ENCODE measurements at regions not wholly inside any gene's neighbourhood (a gene's known extent, or its start where the extent isn't known, plus 50 kb on each side); places are given as distances from the start of the nearest gene placed in this dataset.
A peak's percentile ranks its signal among the peaks of the same experiment; 100 is the strongest.

- POLR2A ChIA-PET: no interaction called here
- no TSS peak for BruUV-seq (replicated peaks)
- H3K4me1 ChIP-seq (ENCODE audit: insufficient read depth, low read length, poor library complexity, severe bottlenecking): no peaks in the 10 kb centered on the region
Observed at GRCh38 chr7:25318047-25318446, 89.8 kb upstream of the NPVF start.

GRCh38 chr7:25319707-25320106 lies 91.4 kb upstream of the NPVF start:
- no TSS peak for BruUV-seq (replicated peaks)
- CTCF ChIA-PET (ENCODE audit: unreplicated experiment): no interaction called here

More at GRCh38 chr7:25318047-25318446, 89.8 kb upstream of the NPVF start:
- CTCF ChIA-PET (ENCODE audit: unreplicated experiment): no interaction called here
- DNase-seq (ENCODE audit: low spot score): no peak
- Histone ChIP-seq H2AFZ (ENCODE audit: low read length) (no peak overlapping the region), H3K36me3 (ENCODE audit: insufficient read depth, low read length) (no peaks in the 10 kb centered on the region), H3K27ac (ENCODE audit: low read depth, low read length, poor library complexity, severe bottlenecking) (no peak overlapping the region), H3K4me3 (ENCODE audit: low read depth, low read length, poor library complexity, severe bottlenecking) (no peak overlapping the region), H3K79me2 (ENCODE audit: insufficient read depth, low read depth, low read length) (no peaks in the 10 kb centered on the region), H4K20me1 (ENCODE audit: insufficient read depth, low read length) (no peaks in the 10 kb centered on the region), H3K9me3 (ENCODE audit: low read length) (no peaks in the 10 kb centered on the region), H3K4me2 (ENCODE audit: low read length) (no peak overlapping the region), H3K9me2 (ENCODE audit: insufficient read depth, low read length) (no peaks in the 10 kb centered on the region)
- TF ChIP-seq CTCF (conservative IDR thresholded peaks at IDR 0.05; ENCODE audit: low read length) (0 out of 2 replicates have a peak, but pooled peaks have one; percentile 26), EZH2phosphoT487 (IDR thresholded peaks at IDR 0.05; ENCODE audit: borderline replicate concordance, low read depth, low read length) (no peak)
- intact Hi-C loops (cut with micrococcal nuclease; ENCODE audit: unreplicated experiment): no loop called here

More at GRCh38 chr7:25319707-25320106, 91.4 kb upstream of the NPVF start:
- no peaks in the 10 kb centered on the region for H3K36me3 ChIP-seq (ENCODE audit: insufficient read depth, low read length)
- H3K9me3 ChIP-seq (ENCODE audit: low read length): no peaks in the 10 kb centered on the region
- H3K4me1 ChIP-seq (ENCODE audit: insufficient read depth, low read length, poor library complexity, severe bottlenecking): no peaks in the 10 kb centered on the region
- intact Hi-C loops (cut with micrococcal nuclease; ENCODE audit: unreplicated experiment): no loop called here
- H2AFZ ChIP-seq (ENCODE audit: low read length): no peak overlapping the region
- no peak for DNase-seq (ENCODE audit: low spot score)
- no peak for TF ChIP-seq CTCF (conservative IDR thresholded peaks at IDR 0.05; ENCODE audit: low read length)
- TF ChIP-seq EZH2phosphoT487 (IDR thresholded peaks at IDR 0.05; ENCODE audit: borderline replicate concordance, low read depth, low read length): no peak
- no peak overlapping the region for H3K4me2 ChIP-seq (ENCODE audit: low read length)
- H4K20me1 ChIP-seq (ENCODE audit: insufficient read depth, low read length): no peaks in the 10 kb centered on the region
- no peak overlapping the region for H3K27ac ChIP-seq (ENCODE audit: low read depth, low read length, poor library complexity, severe bottlenecking)
- no peak overlapping the region for H3K4me3 ChIP-seq (ENCODE audit: low read depth, low read length, poor library complexity, severe bottlenecking)
- no peaks in the 10 kb centered on the region for H3K9me2 ChIP-seq (ENCODE audit: insufficient read depth, low read length)
- POLR2A ChIA-PET: interaction anchor here (1.3 kb wide), 1 partner anchor 10 kb away, joined by 3 read pairs; no protein-coding TSS in a partner anchor
- no peaks in the 10 kb centered on the region for H3K79me2 ChIP-seq (ENCODE audit: insufficient read depth, low read depth, low read length)

Data from OCI-LY7 (cell line).